Testis (tissue), 2 donors: ENCODE measurements at regions not wholly inside any gene's neighbourhood (a gene's known extent, or its start where the extent isn't known, plus 50 kb on each side); places are given as distances from the start of the nearest gene placed in this dataset.
A peak's percentile ranks its signal among the peaks of the same experiment; 100 is the strongest.

Experiments used
- DNase-seq: peaks from one replicate; pipeline ENCODE4 v3.0.0-alpha.2; 2019
- H3K27ac ChIP-seq, 2 donors: fragments of 200-600 bp; sonication (generic); one replicate each; pipeline ENCODE4 v1.5.1; 2019
- H3K27me3 ChIP-seq: fragments of 200-600 bp; sonication (generic); one replicate; pipeline ENCODE4 v1.5.1; 2019
- H3K36me3 ChIP-seq: fragments of 200-600 bp; sonication (generic); one replicate; pipeline ENCODE4 v1.5.1; 2017; ENCODE audit warnings: low read depth; ENCODE audit errors: missing control alignments
- H3K4me1 ChIP-seq: fragments of 200-600 bp; sonication (generic); one replicate; pipeline ENCODE4 v1.5.1; 2019
- H3K4me3 ChIP-seq, 2 donors: fragments of 200-600 bp; sonication (generic); one replicate each; pipeline ENCODE4 v1.5.1; 2017 to 2019
- H3K9me3 ChIP-seq: fragments of 200-600 bp; sonication (generic); one replicate; pipeline ENCODE4 v1.5.1; 2017
- POLR2A ChIP-seq: fragments of 450-650 bp; IDR thresholded peaks from one replicate; pipeline ENCODE4 v1.6.1; 2017; ENCODE audit warnings: antibody characterized with exemption, mild to moderate bottlenecking, moderate library complexity
- WGBS, 2 donors: methylation state at CpG; one replicate each; pipeline ENCODE4 v1.1.5; 2018; 5-methylcytosine and 5-hydroxymethylcytosine counted together
- intact Hi-C: fragments of 100-400 bp; cut with DNase I; formaldehyde crosslinking; loops from one replicate; pipeline ENCODE4 v1.15.1; 2023; ENCODE audit warnings: low total_unique reads
- TF ChIP-seq, protein P1 (sequence below), 3 experiments: fragments of 450-650 bp in 2 of 3; fragments of 200-600 bp in 1 of 3; sonication (generic) in 1 of 3; IDR thresholded peaks; one replicate each; pipeline ENCODE4 v1.5.1; 2016 to 2019; ENCODE audit warnings: antibody characterized with exemption in 3 of 3, mild to moderate bottlenecking in 2 of 3, moderate library complexity in 1 of 3

DNA sequence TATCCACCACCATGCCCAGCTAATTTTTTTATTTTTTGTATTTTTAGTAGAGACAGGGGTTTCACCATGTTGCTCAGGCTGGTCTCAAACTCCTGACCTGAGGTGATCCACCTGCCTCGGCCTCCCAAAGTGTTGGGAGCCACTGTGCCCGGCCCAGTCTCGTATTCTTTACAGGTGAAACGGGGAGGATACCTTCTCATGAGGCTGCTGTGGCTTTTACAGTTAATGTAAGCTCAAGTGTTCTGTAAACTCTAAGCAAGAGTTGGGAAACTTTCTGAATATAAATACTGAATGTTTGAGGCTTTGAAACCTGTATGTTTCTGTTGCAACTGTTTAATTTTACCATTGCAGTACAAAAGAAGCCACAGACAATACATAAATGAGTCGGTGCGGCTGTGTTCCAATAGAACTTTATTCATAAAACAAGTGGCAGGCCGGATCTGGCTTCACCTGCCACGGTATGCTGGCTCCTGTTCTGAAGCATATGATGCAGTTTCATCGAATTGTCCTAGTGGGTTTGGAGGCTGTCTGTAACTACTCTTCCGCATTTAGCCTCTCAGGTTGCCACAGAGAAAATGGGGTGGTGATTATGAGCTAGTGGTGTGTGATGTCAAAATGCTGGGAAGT, 192.5 kb upstream of the ZFP64 start:
- H3K4me3 ChIP-seq: no peak overlapping the region
- intact Hi-C loops: no loop called here
- no peak for DNase-seq
- H3K4me1 ChIP-seq: no peaks in the 10 kb centered on the region
- H3K9me3 ChIP-seq: no peaks in the 10 kb centered on the region
- no peak overlapping the region for H3K27ac ChIP-seq
- TF ChIP-seq POLR2A: no peak
- TF ChIP-seq, protein P1, sequence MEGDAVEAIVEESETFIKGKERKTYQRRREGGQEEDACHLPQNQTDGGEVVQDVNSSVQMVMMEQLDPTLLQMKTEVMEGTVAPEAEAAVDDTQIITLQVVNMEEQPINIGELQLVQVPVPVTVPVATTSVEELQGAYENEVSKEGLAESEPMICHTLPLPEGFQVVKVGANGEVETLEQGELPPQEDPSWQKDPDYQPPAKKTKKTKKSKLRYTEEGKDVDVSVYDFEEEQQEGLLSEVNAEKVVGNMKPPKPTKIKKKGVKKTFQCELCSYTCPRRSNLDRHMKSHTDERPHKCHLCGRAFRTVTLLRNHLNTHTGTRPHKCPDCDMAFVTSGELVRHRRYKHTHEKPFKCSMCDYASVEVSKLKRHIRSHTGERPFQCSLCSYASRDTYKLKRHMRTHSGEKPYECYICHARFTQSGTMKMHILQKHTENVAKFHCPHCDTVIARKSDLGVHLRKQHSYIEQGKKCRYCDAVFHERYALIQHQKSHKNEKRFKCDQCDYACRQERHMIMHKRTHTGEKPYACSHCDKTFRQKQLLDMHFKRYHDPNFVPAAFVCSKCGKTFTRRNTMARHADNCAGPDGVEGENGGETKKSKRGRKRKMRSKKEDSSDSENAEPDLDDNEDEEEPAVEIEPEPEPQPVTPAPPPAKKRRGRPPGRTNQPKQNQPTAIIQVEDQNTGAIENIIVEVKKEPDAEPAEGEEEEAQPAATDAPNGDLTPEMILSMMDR (IDR thresholded peaks at IDR 0.05): no peak
- H3K27me3 ChIP-seq: no peaks in the 10 kb centered on the region
- no peaks in the 10 kb centered on the region for H3K36me3 ChIP-seq
- 93 to 94% methylated on average over 10 of the region's 10 CpGs for WGBS, 2 donors

GRCh38 chr20:52382933-52383332, 191.4 kb upstream of the ZFP64 start:
- Histone ChIP-seq H3K4me3 (no peak overlapping the region), H3K27me3 (no peaks in the 10 kb centered on the region), H3K9me3 (no peaks in the 10 kb centered on the region), H3K4me1 (no peaks in the 10 kb centered on the region), H3K27ac (no peak overlapping the region), H3K36me3 (no peaks in the 10 kb centered on the region)
- DNase-seq: no peak
- 85 to 90% methylated on average over 4 of the region's 4 CpGs for WGBS, 2 donors
- TF ChIP-seq, protein P1 (IDR thresholded peaks at IDR 0.05): no peak
- no peak for TF ChIP-seq POLR2A
- intact Hi-C loops: no loop called here

DNA sequence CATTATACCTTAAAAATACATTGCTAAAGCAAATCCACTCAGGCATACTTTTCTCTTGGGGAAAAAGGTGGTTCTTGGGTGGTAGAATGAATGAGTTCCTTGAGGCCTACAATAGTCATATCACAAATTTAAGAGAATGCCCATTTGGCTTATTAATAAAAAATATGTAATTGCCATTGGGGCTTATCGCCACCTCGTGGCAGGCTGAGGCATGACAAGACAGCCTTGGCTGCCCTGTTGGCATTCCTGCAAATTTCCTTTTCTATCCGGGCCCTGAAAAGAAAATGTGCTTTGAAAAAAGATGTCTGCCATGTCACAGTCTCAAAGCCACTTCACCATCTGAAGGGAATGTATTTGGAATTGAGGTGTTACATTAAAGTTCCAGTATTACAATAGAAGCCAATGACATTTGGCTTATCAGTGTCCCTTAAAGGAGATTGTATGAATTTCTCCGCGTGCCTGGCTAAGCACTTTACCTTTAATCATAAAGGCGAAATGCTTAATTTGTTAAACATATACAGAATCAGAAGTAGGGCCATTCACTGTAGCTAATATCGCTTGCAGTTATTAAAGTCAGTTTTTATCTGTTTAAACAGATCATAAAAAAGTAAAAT, 188.3 kb upstream of the ZFP64 start:
- WGBS, 2 donors: 63 to 67% methylated on average over 7 of the region's 7 CpGs
- TF ChIP-seq, protein P1 (IDR thresholded peaks at IDR 0.05): peak; percentile 65 to 82 (median 76)
- no peak for TF ChIP-seq POLR2A
- no peak overlapping the region for H3K27ac ChIP-seq
- intact Hi-C loops: no loop called here
- H3K36me3 ChIP-seq: no peaks in the 10 kb centered on the region
- no peaks in the 10 kb centered on the region for H3K27me3 ChIP-seq
- H3K9me3 ChIP-seq: no peaks in the 10 kb centered on the region
- H3K4me3 ChIP-seq: no peak overlapping the region
- no peaks in the 10 kb centered on the region for H3K4me1 ChIP-seq
- DNase-seq: peak; percentile 57

DNA sequence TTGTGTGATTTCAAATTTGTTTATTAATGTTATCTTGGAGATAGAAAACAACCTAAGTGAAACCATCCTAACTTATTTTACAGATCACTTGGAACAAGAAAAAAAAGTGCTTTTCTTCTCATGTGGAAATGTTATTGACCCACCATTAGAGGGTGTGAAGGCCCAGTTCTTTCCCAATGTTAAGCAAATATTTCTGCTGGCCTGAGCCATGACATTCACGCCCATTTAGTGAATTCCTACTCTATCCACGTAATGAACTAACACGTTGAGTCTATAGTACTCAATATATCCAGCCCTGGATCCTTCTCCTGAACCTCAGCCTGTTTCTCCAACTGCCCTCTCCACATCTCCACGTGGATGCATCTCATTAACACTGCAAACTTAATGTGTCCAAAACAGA, 180.6 kb upstream of the ZFP64 start:
- WGBS, 2 donors: 70 to 75% methylated on average over 4 of the region's 4 CpGs
- DNase-seq: no peak
- no peaks in the 10 kb centered on the region for H3K36me3 ChIP-seq
- no peak overlapping the region for H3K27ac ChIP-seq
- H3K9me3 ChIP-seq: no peaks in the 10 kb centered on the region
- H3K4me1 ChIP-seq: no peaks in the 10 kb centered on the region
- no peaks in the 10 kb centered on the region for H3K27me3 ChIP-seq
- H3K4me3 ChIP-seq: no peak overlapping the region
- intact Hi-C loops: no loop called here
- TF ChIP-seq, protein P1 (IDR thresholded peaks at IDR 0.05): no peak
- no peak for TF ChIP-seq POLR2A

DNA sequence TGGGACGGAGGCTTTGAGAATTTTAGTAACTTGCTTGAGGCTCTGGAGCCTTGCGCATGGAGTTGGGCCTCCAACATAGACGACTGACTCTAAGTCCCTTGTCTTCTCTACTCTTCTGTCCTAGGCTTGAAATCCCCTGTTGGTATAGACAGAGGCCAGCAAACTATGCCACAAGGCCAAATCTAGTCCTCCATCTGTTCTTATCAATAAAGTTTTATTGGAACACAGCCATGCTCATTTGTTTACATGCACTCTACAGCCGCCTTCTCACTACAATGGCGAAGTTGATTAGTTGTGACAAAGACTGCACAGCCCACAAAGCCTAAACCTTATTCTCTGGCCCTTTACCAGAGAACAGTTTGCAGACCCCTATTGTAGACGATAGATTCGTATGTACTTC, 174.1 kb upstream of the ZFP64 start:
- 94 to 96% methylated on average over 7 of the region's 7 CpGs for WGBS, 2 donors
- Histone ChIP-seq H3K27me3 (no peaks in the 10 kb centered on the region), H3K27ac (no peak overlapping the region), H3K36me3 (no peaks in the 10 kb centered on the region), H3K9me3 (no peaks in the 10 kb centered on the region), H3K4me1 (no peaks in the 10 kb centered on the region), H3K4me3 (no peak overlapping the region)
- intact Hi-C loops: no loop called here
- no peak for DNase-seq
- no peak for TF ChIP-seq POLR2A
- TF ChIP-seq, protein P1 (IDR thresholded peaks at IDR 0.05): no peak
